Germinal center (tissue), 1 donor: ENCODE measurements at regions not wholly inside any gene's neighbourhood (a gene's known extent, or its start where the extent isn't known, plus 50 kb on each side); places are given as distances from the start of the nearest gene placed in this dataset.

ENCODE experiments used
- DNase-seq: peaks from one replicate; pipeline ENCODE4 v3.0.0; 2012; ENCODE audit warnings: mixed read lengths, low spot score

DNA sequence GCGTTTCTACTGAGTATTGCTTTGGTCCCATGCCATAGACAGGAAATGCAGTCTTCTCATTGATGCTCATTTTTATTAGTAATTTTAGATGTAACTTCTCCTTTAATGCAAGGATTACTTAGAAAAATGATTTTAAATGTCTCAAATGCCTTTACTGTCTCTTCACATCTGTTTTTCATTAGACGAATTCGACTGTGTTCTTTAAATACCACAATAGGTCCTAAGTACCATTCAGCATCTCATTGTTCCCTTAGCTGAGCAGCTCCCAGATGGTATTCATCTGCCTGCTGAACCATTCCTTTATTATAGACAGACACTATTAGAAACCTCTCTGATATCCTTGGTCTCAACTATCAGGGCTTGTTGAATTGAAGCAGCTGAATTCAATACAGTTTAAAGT lies 113.6 kb downstream of the LSMEM1 start:
- no peak for DNase-seq

DNA sequence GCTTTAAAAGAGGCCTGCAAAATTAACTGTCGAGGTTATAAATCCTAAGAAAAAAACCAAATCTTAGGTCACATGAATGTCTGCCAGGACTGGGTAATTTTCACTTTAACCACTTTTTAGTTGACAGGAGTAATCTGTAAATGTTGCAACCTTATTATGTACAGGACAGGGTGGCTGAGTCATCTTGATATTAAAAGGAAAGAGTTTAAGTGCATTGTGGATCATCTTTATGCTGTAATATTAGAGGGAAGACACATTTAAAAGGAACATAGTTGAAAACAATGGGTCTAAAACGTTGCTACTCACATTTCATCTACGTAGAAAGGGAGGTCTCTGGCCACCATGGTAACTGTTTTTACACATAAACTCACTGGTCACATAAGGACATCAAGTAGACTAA lies 115.5 kb downstream of the LSMEM1 start:
- DNase-seq = no peak

DNA sequence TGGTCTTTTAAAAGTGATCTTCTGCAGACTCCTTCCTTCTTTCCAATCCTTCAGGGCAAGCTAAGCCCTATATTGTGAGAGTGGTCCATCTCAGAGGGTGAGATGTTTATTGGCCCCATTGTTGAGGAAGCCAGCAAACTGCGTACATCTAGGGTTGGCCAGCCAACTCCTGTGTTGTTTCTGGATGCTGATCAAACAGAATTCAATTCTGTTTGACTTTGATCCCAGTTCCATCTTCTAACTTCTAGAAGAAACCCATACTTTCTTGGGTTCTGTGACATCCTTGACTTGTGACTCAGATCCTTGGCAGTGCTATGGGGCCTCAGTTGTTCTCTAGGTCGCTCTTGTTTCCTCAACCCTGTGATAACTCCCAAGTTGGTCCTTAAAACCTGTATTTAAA lies 116.2 kb downstream of the LSMEM1 start:
- no peak for DNase-seq

DNA sequence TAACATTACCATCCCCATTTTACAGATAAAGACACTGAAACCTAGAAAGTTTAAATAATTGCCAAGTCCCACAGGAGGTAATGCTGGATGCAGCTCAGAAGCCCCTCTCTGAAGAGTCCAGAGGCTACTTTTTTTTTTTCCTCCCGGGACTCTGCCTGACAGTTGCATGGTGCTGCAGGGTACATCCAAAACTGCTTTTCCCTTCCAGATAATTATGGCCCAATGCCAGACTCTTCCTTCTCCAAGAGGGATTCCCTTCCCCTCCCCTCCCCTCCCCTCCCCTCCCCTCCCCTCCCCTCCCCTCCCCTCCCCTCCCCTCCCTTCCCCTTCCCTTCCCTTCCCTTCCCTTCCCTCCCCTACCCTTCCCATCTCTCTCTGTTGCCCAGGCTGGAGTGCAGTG lies 122.9 kb downstream of the LSMEM1 start:
- DNase-seq = no peak

DNA sequence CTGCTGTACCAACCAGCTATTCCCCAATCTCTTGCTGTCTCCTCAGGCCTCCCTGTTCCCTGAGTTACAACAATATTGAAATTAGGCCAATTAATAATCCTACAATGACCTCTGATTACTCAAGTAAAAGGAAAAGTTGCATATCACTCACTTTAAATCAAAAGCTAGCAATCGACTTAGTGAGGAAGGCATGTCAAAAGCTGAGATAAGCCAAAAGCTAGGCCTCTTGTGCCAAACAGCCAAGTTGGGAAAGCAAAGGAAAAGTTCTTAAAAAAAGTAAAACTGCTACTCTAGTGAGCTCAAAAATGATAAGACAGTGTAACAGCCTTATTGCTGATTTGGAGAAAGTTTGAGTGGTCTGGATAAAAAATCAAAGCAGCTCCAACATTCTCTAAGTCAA lies 129.8 kb downstream of the LSMEM1 start:
- no peak for DNase-seq

DNA sequence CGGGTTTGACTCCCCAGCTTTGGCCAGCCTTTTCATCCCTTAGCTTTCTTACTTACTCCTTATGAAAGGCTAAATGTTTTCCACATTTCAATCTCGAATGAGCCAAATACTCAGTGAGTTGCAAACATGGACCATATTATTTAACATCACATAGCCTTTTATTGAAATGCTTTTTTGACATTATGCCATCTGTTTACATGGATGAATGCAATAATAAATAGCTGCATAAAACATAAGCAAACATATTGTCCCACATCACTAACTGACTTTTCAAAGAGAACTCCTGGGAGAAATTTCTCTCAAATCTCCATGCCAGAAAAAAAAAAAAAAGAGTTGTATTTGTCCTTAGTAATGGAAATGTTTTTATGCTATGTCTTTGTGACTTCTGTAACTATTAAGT lies 134.9 kb downstream of the LSMEM1 start:
- no peak for DNase-seq

DNA sequence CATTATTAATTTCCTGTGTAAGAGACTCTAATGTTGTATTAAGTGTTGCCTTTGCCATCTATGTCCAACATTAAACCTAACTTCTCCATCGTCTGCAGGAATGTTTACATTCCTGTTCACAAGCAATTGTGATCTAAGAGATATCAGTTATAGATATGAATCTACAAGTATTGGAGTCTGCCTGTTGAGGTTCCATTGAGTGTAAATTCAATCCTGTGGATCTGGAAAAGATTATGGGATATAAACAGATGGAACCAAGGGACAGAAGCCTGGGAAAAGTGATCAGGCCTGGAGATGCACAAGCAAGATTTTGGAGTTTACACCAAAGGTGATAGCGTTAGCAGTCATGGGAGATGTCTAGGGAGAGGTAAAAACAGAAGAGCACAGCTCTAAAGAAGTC lies 135.5 kb downstream of the LSMEM1 start:
- no peak for DNase-seq

DNA sequence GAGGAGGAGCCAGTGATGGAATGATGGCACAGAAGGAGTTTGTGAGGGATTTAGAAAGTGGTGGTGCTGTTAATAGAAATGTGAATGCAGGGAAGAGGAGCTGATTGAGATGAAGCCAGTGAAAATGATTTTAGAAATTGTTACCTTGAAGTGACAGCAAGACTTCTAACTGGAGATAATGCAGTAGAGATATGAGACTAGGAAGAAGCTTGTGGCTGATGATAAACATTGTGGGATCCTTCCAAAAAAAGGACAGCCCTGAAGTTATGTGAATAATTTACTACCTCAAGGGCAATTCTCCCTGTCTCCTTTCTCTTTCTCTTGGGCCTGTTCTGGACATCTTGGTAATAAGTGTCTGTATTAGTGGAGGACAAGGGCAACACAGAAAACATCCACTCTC lies 138.6 kb downstream of the LSMEM1 start:
- DNase-seq = no peak

DNA sequence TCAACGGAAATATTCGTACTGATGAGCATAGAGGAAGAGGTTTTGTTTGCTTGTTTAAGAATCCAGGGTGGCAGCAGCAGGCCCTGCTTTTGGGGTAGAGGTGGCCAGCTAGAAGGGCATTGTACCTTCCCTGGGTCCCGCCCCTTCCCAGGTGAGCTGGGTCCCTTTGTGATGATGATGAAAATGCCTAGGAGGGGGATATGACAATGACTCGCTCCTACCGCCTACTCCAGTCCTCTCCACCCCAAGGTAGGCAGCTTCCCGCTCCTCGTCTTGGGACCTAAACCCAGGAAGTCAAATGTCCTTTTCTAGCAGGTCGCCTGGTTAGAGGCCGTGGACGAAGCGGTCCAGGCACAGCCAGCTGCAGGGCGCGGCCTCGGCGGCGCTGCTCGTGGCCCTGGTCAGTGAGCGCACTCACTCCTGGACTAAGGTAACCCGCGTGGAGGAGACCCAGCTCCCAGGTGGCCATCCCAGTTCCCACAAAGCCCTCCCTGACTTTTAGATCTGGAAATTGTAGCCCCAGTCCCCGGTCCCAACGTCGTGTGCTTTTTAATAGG lies 141.4 kb downstream of the LSMEM1 start:
- no peak for DNase-seq

DNA sequence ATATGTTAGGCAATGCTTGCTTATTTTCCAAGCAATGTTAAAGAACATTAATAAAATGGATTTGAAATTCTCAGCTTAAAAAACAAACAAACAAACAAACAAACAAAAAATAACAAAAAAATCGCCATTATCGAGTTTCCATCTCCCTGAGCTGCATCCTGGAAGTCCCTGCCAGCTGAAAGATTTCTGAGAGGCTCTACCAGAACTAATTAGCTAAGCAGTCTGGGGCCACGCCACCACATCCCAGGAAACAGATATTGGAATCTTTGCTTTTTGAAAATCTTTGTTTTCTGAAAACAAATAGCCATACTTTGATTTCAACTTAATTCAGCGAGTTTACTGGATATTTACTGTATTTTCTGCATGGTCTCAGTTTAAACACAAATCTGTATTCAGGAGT lies 143.6 kb downstream of the LSMEM1 start:
- no peak for DNase-seq

DNA sequence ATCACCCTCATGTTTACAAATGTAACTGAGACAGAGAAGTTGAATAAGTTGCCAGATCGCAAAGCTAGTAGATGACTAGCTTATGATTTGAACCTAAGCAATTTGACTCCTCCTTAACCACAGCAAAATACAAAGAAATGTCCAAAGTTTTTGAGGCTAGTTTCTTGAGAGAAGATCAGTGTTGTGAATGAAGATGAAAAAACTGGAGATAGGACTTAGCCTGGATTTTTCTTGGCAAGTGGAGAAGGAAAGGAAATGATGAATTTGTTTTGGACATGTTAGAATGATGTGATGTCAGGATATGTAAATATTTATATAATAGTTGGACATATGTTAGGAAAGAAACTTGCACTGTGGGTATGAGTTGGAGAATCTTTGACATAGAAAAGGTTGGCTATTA lies 149.8 kb downstream of the LSMEM1 start:
- no peak for DNase-seq

DNA sequence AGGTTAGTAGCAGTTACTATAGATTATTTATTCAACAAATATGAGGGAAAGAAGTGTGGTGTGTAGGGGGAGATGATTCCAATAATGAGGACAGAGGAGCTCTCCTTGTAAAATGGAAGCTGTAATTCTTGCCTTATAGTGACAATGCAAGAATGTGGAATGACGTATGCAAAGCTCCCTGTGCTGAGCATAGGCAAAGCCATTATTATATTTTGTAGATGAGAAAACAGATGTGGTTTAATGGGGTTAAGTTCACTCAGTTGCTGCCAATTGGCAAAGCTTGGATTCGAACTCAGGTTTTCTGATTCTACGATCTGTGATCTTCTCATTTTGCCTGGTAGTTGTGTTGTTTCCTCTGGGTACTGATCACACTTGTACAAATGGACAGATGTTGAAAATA lies 153.3 kb downstream of the LSMEM1 start:
- no peak for DNase-seq

DNA sequence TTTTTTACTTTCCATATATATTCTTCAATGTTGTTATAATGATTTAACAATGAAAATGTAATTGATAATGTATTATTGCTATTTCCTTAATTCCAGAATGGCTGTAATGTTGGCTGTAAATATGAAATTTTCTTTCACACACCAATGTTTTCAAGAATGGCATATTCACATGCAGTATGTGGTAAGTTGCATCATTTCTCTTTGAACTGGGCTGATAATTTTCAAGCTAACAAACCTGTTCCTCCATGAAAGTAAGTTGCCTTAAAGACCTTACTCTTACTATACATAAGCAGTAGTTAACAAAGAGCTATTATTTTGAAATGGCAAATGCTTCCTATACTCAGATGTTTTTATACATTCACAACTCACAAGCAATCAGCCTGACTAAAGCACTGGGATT lies 154.5 kb downstream of the TMEM168 start:
- DNase-seq = no peak

DNA sequence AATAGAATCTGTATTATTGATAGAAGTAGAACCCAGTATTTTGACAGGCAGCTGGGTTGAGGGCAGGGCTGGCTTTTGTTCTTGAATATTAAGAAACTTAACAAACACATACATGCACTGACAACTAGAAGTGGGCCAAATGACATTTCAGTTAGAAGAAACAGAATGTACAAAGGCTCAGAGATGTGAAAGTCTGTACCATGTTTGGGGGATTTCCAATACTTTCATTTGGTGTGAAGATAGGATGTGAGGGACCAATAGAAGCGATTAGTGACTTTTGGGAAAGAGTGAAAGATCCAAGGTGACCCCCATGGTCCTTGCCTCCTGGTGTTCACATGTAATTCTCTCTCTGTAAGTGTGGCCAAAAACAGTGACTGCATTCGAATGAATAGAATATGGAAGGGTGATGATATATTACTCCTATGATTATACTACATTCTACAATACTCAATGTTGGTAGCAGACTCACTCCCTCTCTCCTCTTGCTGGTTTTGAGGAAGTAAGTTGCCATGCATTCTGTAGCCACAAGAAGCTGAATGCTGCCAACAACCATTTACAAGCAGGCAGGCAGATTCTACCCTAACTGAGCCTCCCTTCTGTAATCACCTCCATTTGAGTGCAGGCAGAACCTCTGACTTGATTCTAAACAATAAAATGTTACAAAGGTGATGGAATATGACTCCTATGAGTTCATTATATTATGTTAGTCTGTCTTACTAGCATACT lies 151.4 kb downstream of the TMEM168 start:
- no peak for DNase-seq

DNA sequence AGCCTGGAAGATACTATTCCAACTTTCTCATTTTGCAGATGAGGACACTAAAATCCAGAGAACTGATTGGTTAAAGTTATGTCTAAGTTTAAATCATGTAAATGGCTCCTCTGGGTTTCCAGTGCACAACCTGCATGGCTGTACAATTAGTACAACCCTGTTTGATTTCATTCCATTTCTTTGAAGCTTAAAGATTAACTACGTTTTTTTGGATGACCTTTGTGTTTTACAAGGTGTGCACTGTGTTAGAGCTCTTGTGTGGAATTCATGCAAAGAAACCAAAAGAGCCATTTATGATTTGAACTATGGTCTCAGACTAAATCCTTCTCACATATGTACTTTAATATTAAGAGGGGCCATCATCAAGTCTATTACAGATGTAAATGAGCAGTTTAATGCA lies 149.5 kb downstream of the TMEM168 start:
- DNase-seq = no peak

DNA sequence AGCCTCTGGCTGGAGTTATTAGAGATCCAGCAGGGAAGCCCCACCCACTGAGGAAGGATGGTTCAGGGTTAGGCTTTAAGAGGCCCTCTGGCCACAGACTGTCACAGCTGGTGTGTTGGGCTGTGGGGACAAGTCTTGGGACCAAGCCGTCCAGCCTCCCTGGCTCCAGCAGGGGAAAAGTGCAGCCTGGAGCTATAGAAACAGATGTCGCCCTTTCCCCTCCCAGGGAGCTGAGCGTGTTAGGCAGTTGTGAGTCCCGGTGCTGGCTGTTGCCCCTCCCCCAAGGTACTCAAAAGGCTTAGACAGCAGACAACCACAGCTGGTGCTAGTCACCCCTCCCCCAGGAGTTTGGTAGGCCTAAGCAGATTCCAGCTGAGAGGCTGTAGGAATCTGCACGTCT lies 143.4 kb downstream of the TMEM168 start:
- DNase-seq = no peak

DNA sequence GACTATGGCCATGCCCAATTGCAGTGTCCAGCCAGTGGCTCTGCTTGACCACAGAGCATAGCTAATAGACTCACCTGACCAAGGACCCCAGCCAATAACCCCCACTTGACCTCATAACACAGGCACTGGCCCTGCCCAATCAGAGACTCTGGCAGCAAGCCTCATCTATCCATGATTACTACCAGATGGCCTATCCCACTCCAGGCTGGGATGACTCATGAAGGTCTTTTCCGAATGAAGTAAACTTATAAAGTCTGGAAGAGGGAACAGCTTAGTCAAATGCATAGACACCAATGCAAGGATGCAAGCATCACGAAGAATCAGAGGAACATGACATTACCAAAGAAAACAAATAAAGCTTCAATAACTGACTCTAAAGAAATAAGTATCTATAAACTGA lies 141.4 kb downstream of the TMEM168 start:
- DNase-seq = no peak

DNA sequence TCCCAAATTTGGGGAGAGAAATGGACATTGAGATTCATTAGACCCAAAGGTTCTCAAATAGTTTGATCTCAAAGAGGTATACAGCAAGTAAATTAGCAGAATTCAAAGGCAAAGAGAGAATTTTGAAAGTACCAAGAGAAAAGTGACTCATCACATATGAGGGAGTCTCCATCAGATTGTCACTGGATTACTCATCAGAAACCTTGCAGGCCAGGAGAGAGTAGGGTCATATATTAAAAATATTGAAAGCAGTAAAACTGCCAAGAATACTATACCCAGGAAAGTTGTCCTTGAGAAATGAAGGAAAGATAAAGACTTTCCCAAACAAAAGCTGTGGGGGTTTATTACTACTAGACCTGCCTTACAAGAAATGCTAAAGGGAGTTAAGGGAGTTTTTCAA lies 140.6 kb downstream of the TMEM168 start:
- no peak for DNase-seq

DNA sequence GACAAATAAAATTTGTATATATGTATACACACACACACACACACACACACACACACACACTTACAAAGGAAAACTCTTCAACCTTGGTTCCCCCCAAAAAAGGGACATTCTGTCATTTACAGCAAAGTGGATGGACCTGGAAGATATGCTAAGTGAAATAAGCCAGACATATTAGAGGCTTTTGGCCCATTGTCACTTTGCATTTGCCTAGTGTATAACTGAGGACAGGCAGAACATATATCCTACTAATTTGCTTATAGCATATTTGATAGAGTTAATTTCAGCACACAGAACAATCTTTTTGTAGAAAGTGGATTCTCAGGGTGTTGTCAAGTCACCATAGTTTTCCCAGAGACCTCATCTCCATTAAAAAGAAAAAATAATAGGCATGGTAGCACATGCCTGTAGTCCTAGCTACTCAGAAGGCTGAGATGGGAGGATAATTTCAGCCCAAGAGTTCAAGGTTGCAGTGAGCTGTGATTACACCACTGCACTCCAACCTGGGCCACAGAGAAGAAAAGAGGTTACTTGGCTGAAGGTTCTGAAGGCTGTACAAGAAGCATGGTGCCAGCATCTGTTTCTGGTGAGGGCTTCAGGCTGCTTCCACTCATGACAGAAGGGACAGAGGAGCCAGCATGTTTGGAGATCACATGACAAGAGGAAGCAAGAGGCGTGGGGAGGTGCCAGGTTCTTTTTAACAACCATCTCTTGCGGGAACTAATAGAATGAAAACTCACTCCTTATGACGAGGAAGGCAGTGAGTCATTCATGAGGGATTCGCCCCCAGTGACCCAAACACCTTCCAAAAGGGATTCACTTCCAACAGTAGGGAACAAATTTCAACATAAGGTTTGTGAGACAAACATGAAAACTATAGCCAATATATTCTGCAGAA lies 135.6 kb downstream of the TMEM168 start:
- no peak for DNase-seq

DNA sequence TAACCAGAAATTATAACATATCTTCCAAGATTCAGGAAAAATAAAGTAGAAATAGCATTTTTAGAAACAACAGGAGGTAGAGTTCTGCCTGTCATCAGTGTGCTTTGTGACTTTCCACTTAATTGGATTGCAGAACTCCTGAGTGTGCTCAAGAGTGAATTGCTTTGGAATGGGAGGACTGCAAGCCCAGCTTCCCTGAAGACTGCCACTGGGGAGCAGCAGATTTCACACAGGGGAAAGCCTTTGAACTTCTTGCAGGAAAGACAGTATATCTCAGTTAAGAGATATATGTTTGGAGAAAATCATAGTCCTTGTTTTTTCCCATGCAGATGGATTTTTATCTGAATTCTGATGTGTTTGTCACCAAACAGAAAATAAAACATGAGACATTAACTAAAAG lies 124.5 kb downstream of the TMEM168 start:
- DNase-seq = no peak

DNA sequence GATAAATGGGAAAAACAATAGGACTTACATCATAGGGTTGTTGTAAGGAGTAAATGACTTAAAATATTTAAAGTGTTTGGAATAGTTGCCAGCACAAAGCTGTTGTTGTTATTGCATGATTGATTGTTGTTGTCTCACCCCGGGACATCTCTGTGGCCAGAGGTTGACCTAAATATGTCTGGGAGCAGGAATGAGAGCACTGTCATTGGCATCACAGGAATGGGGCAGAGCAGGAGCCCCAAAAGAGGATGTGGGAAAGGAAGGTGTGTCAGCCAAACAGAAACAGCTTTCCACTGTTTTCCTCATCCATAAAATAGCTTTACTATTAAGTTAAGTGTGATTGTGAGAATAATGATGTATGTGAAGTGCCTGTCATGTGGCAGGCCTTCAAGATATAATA lies 121.6 kb downstream of the TMEM168 start:
- DNase-seq = no peak

DNA sequence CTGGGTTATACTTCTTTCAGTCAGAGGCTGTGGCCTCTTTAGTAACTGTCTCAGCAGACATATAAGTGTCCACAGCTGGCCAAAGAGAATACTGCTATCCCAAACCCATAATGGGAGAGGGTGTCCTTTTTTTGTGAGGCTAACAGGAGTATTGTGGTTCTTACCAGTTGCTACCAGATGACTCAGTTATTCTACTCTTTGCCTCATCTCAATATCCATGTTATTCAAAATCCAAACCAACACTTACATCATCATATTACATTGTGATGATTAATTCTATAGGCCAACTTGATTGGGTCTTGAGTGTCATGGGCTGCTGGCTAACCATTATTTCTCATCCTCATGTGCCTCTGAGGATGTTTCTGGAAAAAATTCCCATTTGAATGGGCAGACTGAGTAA lies 120.9 kb downstream of the TMEM168 start:
- DNase-seq = no peak

DNA sequence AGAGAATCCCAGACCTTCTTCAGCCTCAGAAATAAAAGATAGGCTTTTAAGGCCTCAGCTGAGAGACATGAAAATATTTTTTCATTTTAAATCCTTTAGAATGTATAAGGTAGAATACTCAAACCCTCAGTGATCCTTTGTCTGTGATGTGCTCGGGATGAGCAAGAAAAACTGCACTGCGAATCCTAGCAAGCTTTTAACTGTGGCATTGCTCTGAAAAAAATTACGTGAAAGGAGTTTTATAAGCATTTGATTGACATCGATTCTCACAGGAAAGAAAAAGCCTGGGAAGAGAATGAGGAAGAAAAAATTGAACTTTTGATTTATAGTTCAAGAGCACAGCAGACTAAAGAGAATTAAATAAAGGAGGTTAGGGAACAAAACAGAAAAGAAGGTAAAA lies 120.0 kb downstream of the TMEM168 start:
- DNase-seq = no peak
